ENCODE measurements at regions not wholly inside any gene's neighbourhood (a gene's known extent, or its start where the extent isn't known, plus 50 kb on each side); places are given as distances from the start of the nearest gene placed in this dataset.
A peak's percentile ranks its signal among the peaks of the same experiment; 100 is the strongest.

GRCh38 chr5:74201334-74202081 lies 439.0 kb downstream of the ENC1 start:
- Histone ChIP-seq H3K36me3 (ENCODE audit: control insufficient read depth in 1 of 2, insufficient read depth in 2 of 2, low read length in 2 of 2) (no peaks in the 10 kb centered on the region), H3K27me3 (ENCODE audit: insufficient read depth, low read length) (no peaks in the 10 kb centered on the region), H3K9ac (ENCODE audit: low read length) (no peak overlapping the region), H3K4me2 (ENCODE audit: low read length) (peak overlapping the region; percentile 26; the same call in 1 of the 2 replicates), H3K79me2 (ENCODE audit: insufficient read depth, low read length) (no peaks in the 10 kb centered on the region), H4K20me1 (ENCODE audit: insufficient read depth) (no peaks in the 10 kb centered on the region), H3K4me1 (ENCODE audit: control insufficient read depth in 1 of 2, insufficient read depth in 2 of 2, low read length in 2 of 2) (peaks cover 2 to 10% of the 10 kb centered on the region in 2 experiments; a peak in 2 of 4 replicates), H3K9me2 (ENCODE audit: insufficient read depth) (no peaks in the 10 kb centered on the region), H3K4me3 (replicated peaks in 1 of 2; ENCODE audit: low read depth in 1 of 2, low read length in 2 of 2) (no peak overlapping the region), H3K9me3 (ENCODE audit: control insufficient read depth in 1 of 2, insufficient read depth in 1 of 2, low read depth in 1 of 2, low read length in 2 of 2) (no peaks in the 10 kb centered on the region), H2AFZ (ENCODE audit: low read depth, low read length, poor library complexity, severe bottlenecking) (no peak overlapping the region), H3K27ac (ENCODE audit: low read depth, low read length) (no peak overlapping the region)
- BruUV-seq (replicated peaks): no TSS peak
- TF ChIP-seq RAD21 (IDR thresholded peaks at IDR 0.05; ENCODE audit: low read depth): no peak
- no peak for TF ChIP-seq REST (IDR thresholded peaks at IDR 0.05; ENCODE audit: low read depth)
- TF ChIP-seq EZH2phosphoT487 (IDR thresholded peaks at IDR 0.05; ENCODE audit: borderline replicate concordance): no peak
- no peak for TF ChIP-seq SP1 (IDR thresholded peaks at IDR 0.05; ENCODE audit: low read depth)
- TF ChIP-seq CTCF (IDR thresholded peaks at IDR 0.05 in 2 of 3, conservative IDR thresholded peaks at IDR 0.05 in 1 of 3; ENCODE audit: borderline replicate concordance in 1 of 3, insufficient read depth in 1 of 3, low read depth in 2 of 3, low read length in 2 of 3): no peak
- no peak for TF ChIP-seq EZH2 (IDR thresholded peaks at IDR 0.05)
- no peak for TF ChIP-seq YY1 (IDR thresholded peaks at IDR 0.05; ENCODE audit: extremely low read depth, insufficient replicate concordance, low read depth, low read length)
- no peak for TF ChIP-seq SIN3A (IDR thresholded peaks at IDR 0.05; ENCODE audit: low read depth)
- TF ChIP-seq ATF3 (IDR thresholded peaks at IDR 0.05): no peak
- TF ChIP-seq TCF7L2 (IDR thresholded peaks at IDR 0.05; ENCODE audit: borderline replicate concordance, extremely low read depth, insufficient read depth, insufficient read length): no peak
- intact Hi-C loops (cut with micrococcal nuclease): no loop called here
- peak; percentile 44; the same call in 1 of the 2 replicates for ATAC-seq
- ChIA-PET POLR2A (no interaction called here), CTCF (interaction anchor here (0.7 kb wide), 1 partner anchor 11 kb away, joined by 3 read pairs; no protein-coding TSS in a partner anchor), RAD21 (ENCODE audit: low non-redundant PET in 1 of 2, low total read pairs in 2 of 2, uncharacterized antibody in 2 of 2, unreplicated experiment in 2 of 2) (no interaction called here)
- DNase-seq (ENCODE audit: low read depth, low spot score): no peak
